IPS DF 19.7 (cell line): ENCODE measurements at regions not wholly inside any gene's neighbourhood (a gene's known extent, or its start where the extent isn't known, plus 50 kb on each side); places are given as distances from the start of the nearest gene placed in this dataset.
"Not testable (repeated sequence)": the region's sequence is repeated elsewhere in the genome, so short reads cannot be mapped to it uniquely, and the experiment has no call there.

Experiments
- DNase-seq: peaks from one replicate; pipeline ENCODE4 v3.0.0-alpha.2; 2013; ENCODE audit warnings: low read depth, low spot score

GRCh38 chr2:138948070-138948539 lies 167.9 kb upstream of the NXPH2 start:
- no peak for DNase-seq

GRCh38 chr2:138943470-138943869 lies 163.3 kb upstream of the NXPH2 start:
- no peak for DNase-seq

- no peak for DNase-seq
Measured at GRCh38 chr2:138942466-138942865, 162.3 kb upstream of the NXPH2 start.

DNA sequence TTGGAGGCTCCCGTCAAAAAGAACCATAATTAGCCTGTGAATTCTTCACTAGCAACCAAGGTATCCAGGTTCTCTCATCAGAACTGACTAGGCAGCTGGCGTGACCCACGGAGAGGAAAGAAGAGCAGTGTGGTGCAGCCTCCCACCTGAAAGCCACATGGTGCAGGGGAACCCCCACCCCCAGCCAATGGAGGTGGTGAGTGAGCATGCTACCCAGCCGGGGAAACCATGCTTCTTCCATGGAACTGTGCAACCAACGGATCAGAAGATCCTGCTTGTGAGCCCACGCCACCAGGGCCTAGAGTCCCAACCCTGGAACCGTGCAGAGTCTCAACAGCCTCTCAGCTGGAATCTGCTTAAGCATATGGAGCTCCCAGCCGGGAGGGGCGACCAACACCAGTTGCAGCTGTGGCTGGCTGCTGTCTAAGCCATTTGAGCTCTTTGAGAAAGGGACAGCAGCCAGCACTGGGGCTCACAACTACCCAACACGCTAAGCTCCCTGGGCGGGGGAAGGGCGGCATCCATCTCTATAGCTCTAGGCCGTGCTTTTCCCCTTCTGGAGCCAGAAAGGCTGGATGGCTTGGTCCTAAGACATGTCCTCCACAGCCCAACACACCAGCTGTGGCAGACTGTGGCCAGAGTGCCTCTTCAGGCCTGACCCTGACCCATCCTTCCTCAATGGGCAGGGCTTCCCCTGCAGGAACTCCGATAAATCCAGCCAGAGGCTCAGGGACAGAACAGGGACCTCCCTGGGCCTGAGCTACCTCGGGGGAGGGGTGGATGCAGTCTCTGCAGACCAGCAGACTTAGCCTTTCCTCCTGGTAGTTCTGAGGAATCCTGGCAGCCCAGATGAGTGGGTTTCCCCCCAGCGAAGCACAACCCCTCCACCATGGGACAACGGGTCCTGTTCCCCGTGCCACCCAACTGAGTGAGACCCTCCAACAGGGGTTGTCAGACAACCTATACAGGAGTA lies 151.4 kb upstream of the NXPH2 start:
- no peak for DNase-seq

GRCh38 chr2:138930571-138930970 lies 150.4 kb upstream of the NXPH2 start:
- no peak for DNase-seq

- no peak for DNase-seq
Measured at GRCh38 chr2:138928374-138929021, 148.3 kb upstream of the NXPH2 start.

DNA sequence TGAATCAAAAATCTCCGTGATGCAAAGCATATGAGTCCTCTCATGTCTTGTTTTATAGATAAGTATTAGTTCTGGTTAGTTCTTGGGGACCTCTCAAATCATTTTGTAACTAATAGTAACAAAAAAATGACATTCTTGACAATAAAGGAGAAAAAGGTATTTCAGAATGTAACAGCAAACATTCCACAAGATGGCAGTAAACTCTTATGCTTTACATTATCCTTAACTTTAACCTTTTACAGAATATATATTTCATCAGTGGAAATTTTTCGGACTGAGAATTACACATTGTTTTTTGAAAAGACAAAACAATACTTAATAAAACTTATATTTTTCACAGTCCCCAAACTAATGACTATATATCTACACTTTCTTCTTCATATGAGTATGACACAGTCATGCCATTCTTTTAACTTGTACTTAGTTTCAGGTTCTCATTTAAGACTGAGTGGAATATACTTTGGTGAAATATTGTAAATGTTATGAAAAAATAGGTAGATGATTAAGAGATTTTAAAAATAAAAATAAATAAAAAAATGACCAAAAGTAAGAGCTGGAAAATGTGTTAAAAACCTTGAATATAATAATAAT lies 142.9 kb upstream of the NXPH2 start:
- DNase-seq: no peak

- DNase-seq: no peak
Measured at GRCh38 chr2:138919120-138919747, 139.0 kb upstream of the NXPH2 start.

- DNase-seq: no peak
Measured at GRCh38 chr2:138910427-138910826, 130.2 kb upstream of the NXPH2 start.

DNA sequence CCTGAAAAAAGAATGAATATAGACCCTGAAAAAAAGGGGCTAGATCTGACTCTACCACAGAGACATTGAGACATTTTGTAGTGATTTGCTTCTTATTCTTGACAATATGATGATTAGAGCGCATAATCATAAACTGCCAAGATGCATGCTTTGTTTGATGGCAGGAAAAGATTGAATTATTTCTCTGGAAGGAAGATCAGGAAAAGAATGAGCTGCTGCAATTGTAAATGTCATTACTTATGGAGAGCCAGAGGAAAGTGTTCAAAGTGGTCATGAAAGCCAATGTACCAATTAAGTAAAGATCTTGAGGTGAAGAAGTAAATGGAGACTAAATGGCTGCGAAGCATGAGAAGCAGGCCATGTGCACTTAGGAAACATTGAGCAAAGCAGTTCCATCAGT lies 126.4 kb upstream of the NXPH2 start:
- DNase-seq: no peak

- DNase-seq: no peak
Measured at GRCh38 chr2:138902239-138902871, 122.2 kb upstream of the NXPH2 start.

GRCh38 chr2:138901530-138901929 lies 121.3 kb upstream of the NXPH2 start:
- DNase-seq: no peak

DNA sequence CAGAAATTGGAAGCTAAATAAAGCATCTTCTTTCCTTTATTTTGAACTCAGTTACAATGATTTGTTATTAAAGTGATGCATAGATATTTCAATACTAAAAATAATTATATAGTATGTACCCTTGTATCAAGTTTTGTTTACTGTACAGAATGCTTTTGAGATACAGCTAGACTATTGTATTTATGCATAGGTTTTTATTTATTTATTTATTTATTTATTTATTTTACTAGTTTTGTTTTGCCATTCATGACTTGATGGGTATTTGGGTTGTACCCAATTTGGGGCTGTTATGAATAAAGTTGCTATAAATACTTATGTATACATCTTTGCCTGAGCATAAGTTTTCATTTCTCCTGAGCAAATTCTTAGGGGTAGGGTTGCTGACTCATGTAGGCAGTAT lies 118.7 kb upstream of the NXPH2 start:
- DNase-seq: no peak

DNA sequence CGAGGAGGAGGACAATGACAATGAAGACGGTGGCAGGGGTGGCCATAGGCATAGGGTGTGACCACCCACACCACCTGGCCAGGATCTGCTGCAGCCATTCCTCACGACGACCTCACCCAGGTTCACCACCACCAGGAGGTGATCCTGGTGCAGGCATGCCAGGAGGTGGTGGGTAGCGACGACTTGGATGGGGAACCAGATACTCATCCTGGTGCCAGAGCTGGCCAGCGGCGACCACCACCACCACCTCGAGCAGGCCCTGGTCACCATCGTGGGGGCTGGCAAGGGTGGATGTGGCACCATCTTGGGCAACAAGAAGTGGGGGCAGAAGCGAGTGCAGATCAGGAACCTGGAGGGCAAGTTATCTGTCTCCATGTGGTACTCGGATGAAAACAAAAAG lies 117.1 kb upstream of the NXPH2 start:
- no peak for DNase-seq

- DNase-seq: no peak
Measured at GRCh38 chr2:138893746-138894145, 113.6 kb upstream of the NXPH2 start.

DNA sequence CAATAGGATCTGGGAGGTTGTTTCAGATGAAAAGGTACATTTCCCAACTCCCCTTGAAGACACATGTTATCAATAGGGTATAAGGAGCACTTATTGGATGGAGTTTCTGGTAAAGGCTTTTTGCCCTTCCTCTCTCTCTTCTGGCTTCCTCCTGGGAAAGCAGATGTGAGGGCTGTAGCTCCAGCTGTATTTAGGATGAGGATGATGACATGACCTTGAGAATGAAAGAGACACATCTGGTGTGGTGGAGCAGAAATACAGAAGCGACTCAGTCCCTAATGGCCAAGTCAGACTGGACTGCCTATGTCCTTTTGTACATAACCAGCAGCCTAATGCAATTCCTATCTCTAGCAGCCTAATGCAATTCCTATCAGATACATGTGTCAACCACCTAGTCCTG lies 100.9 kb upstream of the NXPH2 start:
- no peak for DNase-seq

DNA sequence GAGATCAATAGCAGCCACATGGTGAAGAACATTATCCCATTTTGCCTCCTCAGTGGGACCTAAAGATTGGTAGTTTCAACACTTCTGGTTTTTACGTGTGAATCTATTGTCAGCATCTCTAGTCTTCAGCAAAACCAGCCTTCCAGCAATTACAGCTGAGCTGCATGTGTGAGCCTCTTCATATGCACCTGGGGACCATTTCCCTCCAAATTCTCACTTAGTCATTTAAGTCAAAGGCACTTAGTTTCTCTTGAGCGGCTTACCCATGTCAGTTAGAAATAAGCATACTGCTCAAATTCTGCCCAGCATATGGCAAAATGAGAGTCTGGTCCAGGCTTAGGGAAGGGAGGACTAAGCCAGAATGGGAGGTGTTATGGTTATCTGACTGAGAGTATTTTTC lies 99.7 kb upstream of the NXPH2 start:
- DNase-seq: no peak

GRCh38 chr2:138877421-138877820 lies 97.2 kb upstream of the NXPH2 start:
- DNase-seq: no peak

DNA sequence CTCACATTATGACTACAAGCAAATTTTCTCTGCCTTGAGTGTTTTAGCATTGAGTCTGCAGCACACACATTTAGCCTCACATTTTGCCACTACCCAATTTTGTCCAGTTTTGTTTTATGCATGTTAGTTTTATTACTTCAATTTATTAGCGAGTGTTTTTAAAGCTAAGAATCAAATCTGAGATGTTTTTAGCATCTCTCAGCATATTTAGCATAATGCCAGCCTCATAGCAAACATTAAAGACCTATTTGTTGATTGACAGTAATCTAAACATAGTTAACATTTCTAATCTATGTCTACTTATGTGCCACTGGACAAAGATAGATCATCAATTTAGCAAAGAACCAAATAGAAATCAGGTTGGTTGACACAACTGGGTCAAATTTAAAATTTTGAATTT lies 94.1 kb upstream of the NXPH2 start:
- no peak for DNase-seq

DNA sequence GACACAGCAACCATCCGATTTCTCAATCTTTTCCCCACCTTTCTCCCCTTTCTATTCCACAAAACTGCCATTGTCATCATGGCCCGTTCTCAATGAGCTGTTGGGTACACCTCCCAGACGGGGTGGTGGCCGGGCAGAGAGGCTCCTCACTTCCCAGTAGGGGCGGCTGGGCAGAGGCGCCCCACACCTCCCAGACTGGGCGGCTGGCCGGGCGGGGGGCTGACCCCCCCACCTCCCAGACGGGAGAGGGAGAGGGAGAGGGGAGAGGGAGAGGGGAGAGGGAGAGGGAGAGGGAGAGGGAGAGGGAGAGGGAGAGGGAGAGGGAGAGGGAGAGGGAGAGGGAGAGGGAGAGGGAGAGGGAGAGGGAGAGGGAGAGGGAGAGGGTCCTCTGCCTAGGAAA lies 91.9 kb upstream of the NXPH2 start:
- not testable (repeated sequence) for DNase-seq

- no peak for DNase-seq
Measured at GRCh38 chr2:138871312-138871711, 91.1 kb upstream of the NXPH2 start.

DNA sequence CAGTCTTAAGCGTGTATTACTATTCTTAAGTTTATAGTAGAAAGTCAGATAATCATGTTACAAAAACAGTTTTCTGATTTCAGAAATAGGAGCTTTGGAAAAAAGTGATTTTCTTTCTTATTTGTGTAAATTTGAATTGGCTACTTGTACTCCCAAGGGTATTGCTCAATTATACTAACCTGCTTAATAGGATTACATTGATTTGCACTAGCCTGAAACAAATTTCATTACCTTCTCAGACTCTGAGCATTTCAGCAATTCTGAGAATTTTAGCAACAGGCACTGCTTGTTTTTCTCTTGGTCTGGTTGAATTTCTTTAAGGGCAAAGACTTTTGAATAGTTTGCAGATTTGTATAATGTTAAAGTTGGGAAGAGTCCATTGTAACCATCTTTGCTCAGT lies 87.2 kb upstream of the NXPH2 start:
- DNase-seq: no peak
